ENCODE measurements at regions not wholly inside any gene's neighbourhood (a gene's known extent, or its start where the extent isn't known, plus 50 kb on each side); places are given as distances from the start of the nearest gene placed in this dataset.

DNA sequence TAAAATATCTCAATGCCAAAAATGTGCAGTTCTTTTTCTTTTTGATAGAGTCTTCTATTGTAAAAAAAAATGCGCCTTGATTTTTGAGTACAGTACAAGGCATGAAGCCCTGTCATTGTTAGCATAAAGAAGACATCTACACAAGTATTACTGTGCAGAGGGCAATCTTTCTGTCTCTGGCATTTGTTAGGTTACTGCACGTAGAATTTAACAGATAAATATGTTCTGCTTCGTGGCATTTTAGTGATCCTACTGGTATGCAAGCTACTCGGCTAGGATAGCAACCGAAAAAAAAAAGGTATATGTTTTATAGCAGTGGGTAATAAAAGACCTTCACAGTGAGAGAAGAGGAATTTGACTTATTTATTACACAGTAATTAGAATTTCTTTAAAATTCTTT, 492.9 kb upstream of the ADGRL2 start:
- in situ Hi-C loops (cut with MboI; ENCODE audit: low sequenced_read_pairs, unreplicated experiment), result no loop called here

DNA sequence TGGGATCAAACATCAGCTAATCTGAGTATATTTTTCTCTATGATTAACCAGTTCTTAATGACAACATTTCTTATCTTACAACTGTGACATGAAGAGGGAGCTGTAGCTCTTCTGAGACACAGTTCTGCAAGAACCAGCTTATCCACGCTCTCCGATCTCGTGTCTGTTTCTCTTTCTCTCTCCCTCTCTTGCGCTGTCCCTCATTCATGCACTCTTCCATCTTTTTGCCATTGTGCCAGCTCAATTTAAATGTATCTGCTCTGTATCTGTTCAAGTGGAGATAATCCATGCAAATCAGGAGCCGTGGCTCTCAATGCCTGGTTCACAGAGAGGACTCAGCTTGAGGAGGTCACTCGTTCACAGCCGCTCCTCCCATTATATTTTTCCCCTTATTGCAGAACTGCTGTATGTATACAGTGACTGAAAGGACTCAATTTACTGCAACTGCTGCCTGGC, 494.7 kb upstream of the ADGRL2 start:
- DNase-seq (ENCODE audit: low spot score), result peak; percentile 18
- in situ Hi-C loops (cut with MboI; ENCODE audit: low sequenced_read_pairs, unreplicated experiment), result no loop called here
- TF ChIP-seq, protein P1, sequence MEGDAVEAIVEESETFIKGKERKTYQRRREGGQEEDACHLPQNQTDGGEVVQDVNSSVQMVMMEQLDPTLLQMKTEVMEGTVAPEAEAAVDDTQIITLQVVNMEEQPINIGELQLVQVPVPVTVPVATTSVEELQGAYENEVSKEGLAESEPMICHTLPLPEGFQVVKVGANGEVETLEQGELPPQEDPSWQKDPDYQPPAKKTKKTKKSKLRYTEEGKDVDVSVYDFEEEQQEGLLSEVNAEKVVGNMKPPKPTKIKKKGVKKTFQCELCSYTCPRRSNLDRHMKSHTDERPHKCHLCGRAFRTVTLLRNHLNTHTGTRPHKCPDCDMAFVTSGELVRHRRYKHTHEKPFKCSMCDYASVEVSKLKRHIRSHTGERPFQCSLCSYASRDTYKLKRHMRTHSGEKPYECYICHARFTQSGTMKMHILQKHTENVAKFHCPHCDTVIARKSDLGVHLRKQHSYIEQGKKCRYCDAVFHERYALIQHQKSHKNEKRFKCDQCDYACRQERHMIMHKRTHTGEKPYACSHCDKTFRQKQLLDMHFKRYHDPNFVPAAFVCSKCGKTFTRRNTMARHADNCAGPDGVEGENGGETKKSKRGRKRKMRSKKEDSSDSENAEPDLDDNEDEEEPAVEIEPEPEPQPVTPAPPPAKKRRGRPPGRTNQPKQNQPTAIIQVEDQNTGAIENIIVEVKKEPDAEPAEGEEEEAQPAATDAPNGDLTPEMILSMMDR (IDR thresholded peaks at IDR 0.05; ENCODE audit: borderline replicate concordance, control extremely low read depth, extremely low read depth, insufficient read depth, missing control alignments), result no peak

More for the DNA sequence above, 492.9 kb upstream of the ADGRL2 start:
- TF ChIP-seq, protein P1 (IDR thresholded peaks at IDR 0.05; ENCODE audit: borderline replicate concordance, control extremely low read depth, extremely low read depth, insufficient read depth, missing control alignments), result no peak
- DNase-seq (ENCODE audit: low spot score), result no peak

DNA sequence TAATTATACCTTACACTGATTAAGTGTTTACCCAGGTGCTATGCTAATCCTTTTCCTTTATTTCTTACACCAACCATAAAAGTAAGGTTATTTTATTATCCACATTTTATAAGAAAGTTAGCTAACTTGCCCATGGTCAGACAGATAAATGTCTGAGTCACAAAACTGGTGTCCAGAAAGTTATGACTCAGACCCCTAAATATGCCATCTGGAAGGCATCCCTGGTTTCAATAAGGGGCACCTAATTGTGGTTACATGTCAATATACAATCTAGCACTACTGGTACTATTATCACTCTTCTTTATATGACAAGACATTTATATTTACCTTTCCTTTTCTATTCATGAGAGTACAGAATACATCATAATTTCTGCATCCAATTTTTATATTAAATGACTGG, 496.5 kb upstream of the ADGRL2 start:
- in situ Hi-C loops (cut with MboI; ENCODE audit: low sequenced_read_pairs, unreplicated experiment), result no loop called here
- no peak for DNase-seq (ENCODE audit: low spot score)
- TF ChIP-seq, protein P1 (IDR thresholded peaks at IDR 0.05; ENCODE audit: borderline replicate concordance, control extremely low read depth, extremely low read depth, insufficient read depth, missing control alignments), result no peak

DNA sequence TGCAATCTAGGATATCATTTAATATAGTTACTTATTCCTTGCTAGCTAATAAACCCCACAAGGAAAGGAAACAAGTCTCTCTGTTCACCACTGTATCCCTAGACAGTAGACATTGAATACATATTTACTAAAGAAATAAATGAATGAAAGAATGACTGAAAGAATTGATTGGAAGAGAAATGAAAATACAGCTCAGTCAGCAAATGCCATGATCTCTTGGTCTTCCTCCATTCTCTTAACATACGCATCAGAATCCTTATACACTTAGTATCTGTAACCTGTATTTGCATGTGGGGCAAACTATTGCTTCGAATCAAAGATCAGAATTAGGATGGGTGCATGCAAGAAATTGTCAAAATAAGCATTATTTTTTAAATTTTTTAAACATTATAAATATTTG, 500.8 kb upstream of the ADGRL2 start:
- in situ Hi-C loops (cut with MboI; ENCODE audit: low sequenced_read_pairs, unreplicated experiment), result no loop called here
- TF ChIP-seq, protein P1 (IDR thresholded peaks at IDR 0.05; ENCODE audit: borderline replicate concordance, control extremely low read depth, extremely low read depth, insufficient read depth, missing control alignments), result no peak
- DNase-seq (ENCODE audit: low spot score), result no peak

DNA sequence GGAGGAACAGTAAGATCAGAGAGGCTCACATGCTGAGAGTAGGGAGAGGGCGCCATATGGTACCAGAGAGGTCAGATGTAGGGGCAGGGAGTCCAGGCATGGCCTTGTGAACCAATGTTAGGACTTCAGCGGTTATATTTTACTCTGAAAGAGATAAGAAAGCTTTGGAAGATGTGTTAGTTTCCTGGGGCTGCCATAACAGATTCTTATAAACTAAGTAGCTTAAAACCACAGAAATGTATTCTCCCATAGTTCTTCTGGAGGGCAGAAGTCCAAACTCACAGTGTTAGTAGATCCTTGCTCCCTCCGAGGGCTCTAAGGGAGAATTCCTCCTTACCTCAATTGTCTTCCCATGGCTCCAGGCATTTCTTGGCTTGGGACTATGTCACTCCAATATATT, 502.5 kb upstream of the ADGRL2 start:
- DNase-seq (ENCODE audit: low spot score), result no peak
- in situ Hi-C loops (cut with MboI; ENCODE audit: low sequenced_read_pairs, unreplicated experiment), result no loop called here

DNA sequence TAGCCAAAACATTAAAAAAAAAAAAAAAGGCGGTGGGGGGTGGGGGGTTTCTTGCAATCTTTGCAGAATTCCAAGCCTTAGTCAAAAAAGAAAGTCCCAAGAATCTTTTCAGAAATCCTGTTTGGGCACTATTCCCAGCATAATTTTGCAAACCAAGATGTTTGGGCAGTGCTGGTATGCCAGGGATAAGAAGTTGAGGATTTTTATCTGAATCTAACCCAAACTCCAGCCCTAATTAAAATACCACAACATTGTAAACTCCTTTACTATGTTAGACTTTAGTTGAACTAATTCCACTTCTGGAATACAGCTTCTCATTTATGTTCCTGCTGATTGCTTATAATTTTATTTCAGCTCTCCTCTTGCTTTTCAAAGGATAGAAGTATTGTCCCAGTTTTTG, 504.1 kb upstream of the ADGRL2 start:
- in situ Hi-C loops (cut with MboI; ENCODE audit: low sequenced_read_pairs, unreplicated experiment), result no loop called here
- TF ChIP-seq, protein P1 (IDR thresholded peaks at IDR 0.05; ENCODE audit: borderline replicate concordance, control extremely low read depth, extremely low read depth, insufficient read depth, missing control alignments), result no peak
- DNase-seq (ENCODE audit: low spot score), result no peak

More for the DNA sequence above, 502.5 kb upstream of the ADGRL2 start:
- TF ChIP-seq, protein P1 (IDR thresholded peaks at IDR 0.05; ENCODE audit: borderline replicate concordance, control extremely low read depth, extremely low read depth, insufficient read depth, missing control alignments), result no peak

DNA sequence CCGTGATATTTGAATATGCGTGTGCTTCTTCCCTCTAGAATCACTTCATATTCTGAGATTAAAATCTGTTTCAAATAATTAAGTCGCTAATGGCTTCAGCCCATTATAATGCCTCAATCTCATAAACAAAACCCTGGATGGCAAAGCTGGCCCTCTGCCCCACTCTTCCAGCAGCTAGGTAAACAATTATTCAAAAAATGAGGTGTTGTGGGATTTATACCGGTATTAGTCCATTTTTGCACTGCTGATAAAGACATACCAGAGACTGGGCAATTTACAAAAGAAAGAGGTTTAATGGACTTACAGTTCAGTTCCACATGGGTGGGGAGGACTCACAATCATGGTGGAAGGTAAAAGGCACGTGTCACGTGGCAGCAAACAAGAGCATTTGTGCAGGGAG, 510.4 kb upstream of the ADGRL2 start:
- in situ Hi-C loops (cut with MboI; ENCODE audit: low sequenced_read_pairs, unreplicated experiment), result no loop called here
- no peak for DNase-seq (ENCODE audit: low spot score)
- TF ChIP-seq, protein P1 (IDR thresholded peaks at IDR 0.05; ENCODE audit: borderline replicate concordance, control extremely low read depth, extremely low read depth, insufficient read depth, missing control alignments), result no peak
